Germinal center (tissue), 1 donor: ENCODE measurements at regions not wholly inside any gene's neighbourhood (a gene's known extent, or its start where the extent isn't known, plus 50 kb on each side); places are given as distances from the start of the nearest gene placed in this dataset.
"Not testable (repeated sequence)": the region's sequence is repeated elsewhere in the genome, so short reads cannot be mapped to it uniquely, and the experiment has no call there.

Experiments
- DNase-seq: peaks from one replicate; pipeline ENCODE4 v3.0.0; 2012; ENCODE audit warnings: mixed read lengths, low spot score

- no peak for DNase-seq
These were observed 1391.4 kb downstream of the UQCRFS1 start for GRCh38 chr19:27821418-27822018.

- DNase-seq, result no peak
These were observed 1397.0 kb downstream of the UQCRFS1 start for GRCh38 chr19:27815985-27816384.

GRCh38 chr19:27814834-27815233 lies 1398.1 kb downstream of the UQCRFS1 start:
- not testable (repeated sequence) for DNase-seq

DNA sequence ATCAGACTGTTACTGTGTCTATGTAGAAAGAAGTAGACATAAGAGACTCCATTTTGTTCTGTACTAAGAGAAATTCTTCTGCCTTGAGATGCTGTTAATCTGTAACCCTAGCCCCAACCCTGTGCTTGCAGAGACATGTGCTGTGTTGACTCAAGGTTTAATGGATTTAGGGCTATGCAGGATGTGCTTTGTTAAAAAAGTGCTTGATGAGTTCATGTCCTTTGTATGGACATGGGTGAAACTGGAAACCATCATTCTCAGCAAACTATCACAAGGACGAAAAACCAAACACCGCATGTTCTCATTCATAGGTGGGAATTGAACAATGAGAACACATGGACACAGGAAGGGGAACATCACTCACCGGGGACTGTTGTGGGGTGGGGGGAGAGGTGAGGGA lies 1398.7 kb downstream of the UQCRFS1 start:
- not testable (repeated sequence) for DNase-seq

GRCh38 chr19:27806471-27807070 lies 1406.4 kb downstream of the UQCRFS1 start:
- DNase-seq, result no peak

- no peak for DNase-seq
These were observed 1407.1 kb downstream of the UQCRFS1 start for GRCh38 chr19:27805848-27806247.

DNA sequence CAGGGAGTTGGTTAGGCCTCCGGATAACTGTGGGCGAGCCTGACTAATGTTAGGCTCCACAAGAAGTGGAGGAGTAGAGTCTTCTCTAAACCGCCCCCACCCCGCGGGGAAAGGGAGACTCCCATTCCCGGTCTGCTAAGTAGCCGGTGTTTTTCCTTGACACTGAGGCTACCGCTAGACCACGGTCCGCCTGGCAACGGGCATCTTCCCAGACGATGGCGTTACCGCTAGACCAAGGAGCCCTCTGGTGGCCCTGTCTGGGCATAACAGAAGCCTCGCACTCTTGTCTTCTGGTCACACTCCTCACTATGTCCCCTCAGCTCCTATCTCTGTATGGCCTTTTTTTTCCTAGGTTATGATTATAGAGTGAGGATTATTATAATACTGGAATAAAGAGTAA lies 1410.7 kb downstream of the UQCRFS1 start:
- not testable (repeated sequence) for DNase-seq

- no peak for DNase-seq
These were observed 1416.4 kb downstream of the UQCRFS1 start for GRCh38 chr19:27796540-27796939.

GRCh38 chr19:27796073-27796472 lies 1416.9 kb downstream of the UQCRFS1 start:
- DNase-seq, result no peak

DNA sequence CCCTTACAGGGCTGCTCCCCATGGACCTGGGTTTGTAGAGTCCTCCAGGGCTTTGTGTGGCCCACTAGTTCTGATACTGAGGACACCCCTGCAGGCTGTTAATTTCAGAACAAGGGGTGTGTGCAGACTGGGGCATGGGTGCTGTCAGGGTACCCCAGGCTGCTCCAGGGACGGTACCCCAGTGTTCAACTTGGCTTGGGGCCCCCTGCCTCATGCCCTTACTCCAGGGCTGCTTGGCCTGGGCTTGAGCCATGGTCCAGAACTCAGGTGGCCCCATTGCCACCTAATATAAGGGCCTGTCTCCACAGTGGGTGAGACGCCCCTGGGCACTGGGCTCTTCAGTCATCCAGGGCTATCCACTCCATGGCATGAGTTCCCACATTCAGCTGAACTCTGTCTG lies 1417.6 kb downstream of the UQCRFS1 start:
- no peak for DNase-seq

- peak; percentile 33 for DNase-seq
These were observed 1418.4 kb downstream of the UQCRFS1 start for GRCh38 chr19:27794494-27795042.

DNA sequence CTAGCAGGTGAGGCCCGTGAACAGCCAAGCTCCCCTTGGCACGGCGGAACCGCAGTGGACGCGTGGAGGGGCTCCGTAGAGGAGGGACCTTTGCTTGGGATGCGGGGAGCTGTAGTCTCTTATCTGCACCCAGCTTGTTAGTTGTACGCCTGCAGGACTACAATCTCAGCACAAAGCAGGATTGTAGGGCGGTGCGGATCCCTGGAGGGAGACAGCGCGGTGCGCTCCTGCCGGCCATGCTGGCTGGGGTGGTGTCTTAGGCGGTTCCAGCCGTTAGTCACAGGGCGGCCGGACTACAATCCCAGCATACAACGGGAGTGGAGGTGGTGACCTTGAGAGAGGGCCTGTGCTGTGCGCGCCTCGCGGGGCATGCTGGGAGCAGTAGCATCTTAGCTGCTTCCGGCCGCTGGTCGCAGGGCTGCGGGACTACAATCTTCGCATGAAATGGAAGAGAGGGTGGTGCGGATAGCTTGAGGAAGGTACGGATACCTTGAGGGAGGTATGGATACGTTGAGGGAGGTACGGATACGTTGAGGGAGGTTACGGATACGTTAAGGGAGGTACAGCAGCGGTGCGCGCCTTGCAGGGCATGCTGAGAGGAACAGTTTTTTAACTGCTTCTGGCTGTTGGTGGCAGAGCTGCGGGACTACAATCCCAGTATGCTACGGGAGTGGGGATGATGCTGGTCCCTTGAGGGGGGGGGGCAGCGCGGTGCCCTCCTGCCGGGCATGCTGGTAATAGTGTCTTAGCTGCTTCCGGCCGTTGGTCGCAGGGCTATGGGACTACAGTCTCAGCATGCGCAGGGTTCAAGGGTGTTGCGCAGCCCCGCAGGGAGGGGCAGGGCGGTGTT lies 1419.1 kb downstream of the UQCRFS1 start:
- peak; percentile 90 for DNase-seq

GRCh38 chr19:27793128-27793643 lies 1419.8 kb downstream of the UQCRFS1 start:
- DNase-seq, result peak; percentile 76

DNA sequence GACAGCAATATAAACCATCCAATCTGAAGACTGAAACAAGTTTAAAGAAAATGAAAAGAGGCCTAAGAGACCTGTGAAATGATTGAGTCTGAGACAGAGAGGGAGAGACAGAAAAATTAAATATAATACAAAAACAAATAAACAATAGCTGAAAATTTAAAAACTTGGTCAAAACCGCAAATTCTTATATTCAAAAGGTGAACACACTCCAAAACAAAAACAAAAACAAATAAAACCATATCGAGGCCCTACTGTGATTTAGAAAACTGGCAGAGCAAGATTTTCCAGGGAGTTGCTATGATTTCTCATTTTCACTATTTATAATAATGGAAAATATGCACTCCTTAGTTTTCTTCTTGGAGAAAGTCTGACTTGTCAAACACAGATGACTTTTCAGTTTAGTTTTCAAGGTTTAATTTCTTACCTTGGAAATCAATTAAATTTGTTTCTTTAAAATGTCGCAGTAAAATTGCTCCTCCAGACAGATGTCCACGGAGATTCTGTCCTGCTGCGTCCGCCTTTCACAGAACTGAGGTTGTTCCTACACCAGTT lies 1420.3 kb downstream of the UQCRFS1 start:
- DNase-seq, result no peak

DNA sequence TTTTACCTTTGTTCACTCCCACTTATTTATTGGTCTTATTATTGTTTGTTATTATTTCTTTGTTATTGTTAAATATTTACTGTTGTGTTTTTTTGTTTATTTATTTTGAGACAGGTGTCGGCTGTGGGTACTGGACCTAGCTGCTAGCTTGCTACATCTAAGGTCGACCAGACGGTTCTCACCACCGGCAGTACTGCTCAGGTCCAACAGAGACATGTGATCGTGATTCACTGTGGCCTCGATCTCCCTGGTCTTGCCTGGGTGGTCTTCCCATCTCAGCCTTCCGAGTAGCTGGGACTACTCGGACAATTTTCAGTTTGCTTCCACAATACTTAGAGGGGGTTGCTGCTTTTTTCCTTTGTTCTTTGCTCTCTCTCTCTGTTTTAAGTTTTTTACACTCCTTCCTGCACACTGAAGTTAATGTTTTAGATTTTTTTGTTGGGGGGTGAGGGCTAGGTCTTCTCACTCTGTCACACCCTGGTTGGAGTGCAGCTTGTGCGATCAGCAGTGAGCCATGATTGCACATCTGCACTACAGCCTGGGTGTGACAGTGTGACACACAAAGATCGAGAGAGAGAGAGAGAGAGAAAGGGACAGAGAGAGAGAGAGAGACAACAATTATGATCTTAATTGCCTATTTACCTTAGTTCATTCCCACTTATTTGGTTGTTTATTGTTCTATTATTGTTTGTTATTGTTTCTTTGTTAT lies 1432.4 kb downstream of the UQCRFS1 start:
- DNase-seq, result no peak

DNA sequence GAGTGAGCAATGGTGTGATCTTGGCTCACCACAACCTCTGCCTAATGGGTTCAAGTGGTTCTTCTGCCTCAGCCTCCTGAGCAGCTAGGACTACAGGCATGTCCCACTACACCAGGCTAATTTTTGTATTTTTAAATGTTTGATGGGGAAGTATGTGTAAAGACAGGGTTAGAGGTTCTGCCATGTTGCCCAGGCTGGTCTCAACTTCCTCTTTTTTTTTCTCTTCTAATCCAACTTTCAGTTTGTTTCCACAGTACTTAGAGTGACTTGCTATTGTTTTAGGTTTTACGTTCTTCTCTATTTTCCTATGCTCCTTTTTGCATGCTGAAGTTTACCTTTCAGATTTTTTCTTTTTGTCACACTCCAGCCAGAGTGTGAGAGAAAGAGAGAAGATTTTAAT lies 1433.0 kb downstream of the UQCRFS1 start:
- peak; percentile 13 for DNase-seq

- DNase-seq, result no peak
These were observed 1435.2 kb downstream of the UQCRFS1 start for GRCh38 chr19:27777726-27778125.

DNA sequence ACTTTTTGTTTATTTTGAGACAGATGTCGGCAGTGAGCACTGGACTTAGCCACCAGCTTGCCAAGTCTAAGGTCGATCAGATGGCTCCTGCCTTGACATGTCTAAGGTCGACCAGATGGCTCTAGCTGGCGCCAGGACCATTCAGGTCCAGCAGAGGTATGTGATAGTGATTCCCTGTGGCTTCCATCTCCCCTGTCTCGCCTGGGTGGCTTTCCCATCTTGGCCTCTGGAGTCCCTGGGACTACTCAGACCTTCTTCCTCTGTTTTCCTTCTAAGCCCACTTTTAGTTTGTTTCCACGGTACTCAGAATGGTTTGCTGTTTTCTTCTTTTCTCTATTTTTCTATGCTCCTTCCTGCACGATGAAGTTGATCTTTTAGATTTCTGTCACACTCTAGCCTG lies 1435.7 kb downstream of the UQCRFS1 start:
- no peak for DNase-seq

DNA sequence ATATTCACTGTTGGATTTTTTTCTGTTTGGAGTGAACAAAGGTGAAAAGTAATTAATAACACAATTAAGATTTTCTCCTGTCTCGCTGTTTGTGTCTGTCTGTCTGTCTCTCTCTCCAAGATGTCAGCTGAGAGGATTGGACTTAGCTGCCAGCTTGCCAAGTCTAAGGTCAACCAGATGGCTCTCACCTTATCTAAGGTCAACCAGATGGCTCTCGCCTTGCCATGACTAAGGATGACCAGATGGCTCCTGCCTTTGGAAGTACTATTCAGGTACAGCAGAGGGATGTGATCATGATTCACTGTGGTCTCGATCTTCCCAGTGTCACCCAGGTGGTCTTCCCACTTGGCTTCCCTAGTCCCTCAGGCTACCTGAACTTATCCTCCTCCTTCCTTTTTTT lies 1436.4 kb downstream of the UQCRFS1 start:
- DNase-seq, result no peak

DNA sequence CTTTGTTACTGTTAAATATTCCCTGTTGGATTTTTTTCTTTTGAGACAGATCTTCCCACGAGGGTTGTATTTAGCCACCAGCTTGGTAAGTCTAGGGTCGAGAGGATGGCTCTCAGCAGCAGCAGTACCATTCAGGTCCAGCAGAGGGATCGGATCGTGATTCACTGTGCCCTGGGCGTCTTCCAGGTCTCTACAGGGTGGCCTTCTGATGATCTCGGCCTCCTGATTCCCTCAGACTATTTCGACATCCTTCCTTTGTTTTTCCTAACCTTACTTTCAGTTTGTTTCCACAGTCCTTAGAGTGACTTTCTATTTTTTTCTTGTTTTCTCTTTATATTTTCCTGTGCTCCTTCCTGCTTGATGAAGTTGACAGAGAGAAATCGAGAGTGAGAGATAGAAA lies 1436.9 kb downstream of the UQCRFS1 start:
- peak; percentile 19 for DNase-seq

DNA sequence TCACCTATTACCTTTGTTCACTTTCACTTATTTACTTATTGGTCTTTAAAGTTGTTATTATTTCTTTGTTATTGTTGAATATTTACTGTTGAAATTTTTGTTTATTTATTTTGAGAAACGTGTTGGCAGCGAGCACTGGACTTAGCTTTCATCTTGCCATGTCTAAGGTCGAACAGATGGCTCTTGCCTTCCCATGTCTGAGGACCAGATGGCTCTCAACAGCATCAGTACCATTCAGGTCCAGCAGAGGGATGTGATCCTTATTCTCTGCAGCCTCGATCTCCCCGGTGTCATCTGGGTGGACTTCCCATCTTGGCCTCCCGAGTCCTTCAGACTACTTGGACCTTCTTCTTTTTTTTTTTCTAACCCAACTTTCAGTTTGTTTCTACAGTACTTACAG lies 1437.6 kb downstream of the UQCRFS1 start:
- no peak for DNase-seq

DNA sequence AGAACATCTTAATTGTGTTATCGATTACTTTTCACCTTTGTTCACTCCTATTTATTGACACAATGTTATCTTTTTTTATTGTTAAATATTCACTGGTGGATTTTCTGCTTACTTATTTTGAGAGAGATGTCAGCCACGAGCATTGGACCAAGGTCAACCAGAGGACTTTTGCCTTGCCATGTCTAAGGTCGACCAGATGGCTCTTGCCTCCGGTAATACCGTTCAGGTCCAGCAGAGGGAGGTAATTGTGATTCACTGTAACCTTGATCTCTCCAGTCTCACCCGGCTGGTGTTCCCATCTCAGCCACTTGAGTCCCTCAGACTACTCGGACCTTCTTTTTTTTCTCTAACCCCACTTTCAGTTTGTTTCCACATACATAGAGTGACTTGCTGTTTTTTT lies 1438.1 kb downstream of the UQCRFS1 start:
- DNase-seq, result peak; percentile 47
